MM.1S (cell line): ENCODE measurements at regions not wholly inside any gene's neighbourhood (a gene's known extent, or its start where the extent isn't known, plus 50 kb on each side); places are given as distances from the start of the nearest gene placed in this dataset.

Experiments used
- DNase-seq: peaks from one replicate; pipeline ENCODE4 v3.0.0-alpha.2; 2015
- H2AFZ ChIP-seq: fragments of 300-600 bp; sonication (generic); 2 replicates; pipeline ENCODE4 v1.6.0; 2016; ENCODE audit warnings: antibody characterized with exemption, low read length
- H3F3A ChIP-seq: fragments of 300-600 bp; sonication (generic); 2 replicates; pipeline ENCODE4 v1.6.1; 2016; ENCODE audit warnings: mild to moderate bottlenecking, antibody characterized with exemption, low read length, moderate library complexity, mixed read lengths; ENCODE audit not compliant: insufficient read depth
- H3K27ac ChIP-seq: fragments of 300-600 bp; sonication (generic); 2 replicates; pipeline ENCODE4 v1.5.1; 2016; ENCODE audit warnings: mild to moderate bottlenecking, low read length
- H3K27me3 ChIP-seq: fragments of 300-600 bp; sonication (generic); replicated peaks from 2 replicates; pipeline ENCODE4 v1.6.0; 2016; ENCODE audit warnings: low read length; ENCODE audit not compliant: insufficient read depth
- H3K36me3 ChIP-seq: fragments of 300-600 bp; sonication (generic); replicated peaks from 2 replicates; pipeline ENCODE4 v1.6.1; 2016; ENCODE audit warnings: mild to moderate bottlenecking, low read length, mixed read lengths; ENCODE audit not compliant: insufficient read depth
- H3K4me1 ChIP-seq: fragments of 300-600 bp; sonication (generic); 2 replicates; pipeline ENCODE4 v1.6.1; 2016; ENCODE audit warnings: low read length, mixed read lengths
- H3K4me2 ChIP-seq: fragments of 300-600 bp; sonication (generic); 2 replicates; pipeline ENCODE4 v1.6.0; 2016; ENCODE audit warnings: low read depth, low read length
- H3K4me3 ChIP-seq: fragments of 300-600 bp; sonication (generic); 2 replicates; pipeline ENCODE4 v1.5.1; 2016; ENCODE audit warnings: low read length, mixed read lengths
- H3K79me2 ChIP-seq: fragments of 300-600 bp; sonication (generic); 2 replicates; pipeline ENCODE4 v1.6.1; 2016; ENCODE audit warnings: mixed run types, low read length, mixed read lengths
- H3K9ac ChIP-seq: fragments of 300-600 bp; sonication (generic); 2 replicates; pipeline ENCODE4 v1.6.1; 2016; ENCODE audit warnings: low read length, mixed read lengths
- H3K9me2 ChIP-seq: fragments of 300-600 bp; sonication (generic); replicated peaks from 2 replicates; pipeline ENCODE4 v1.6.1; 2016; ENCODE audit warnings: mild to moderate bottlenecking, low read length, mixed read lengths; ENCODE audit not compliant: insufficient read depth
- H3K9me3 ChIP-seq: fragments of 300-600 bp; sonication (generic); replicated peaks from 2 replicates; pipeline ENCODE4 v1.6.1; 2016; ENCODE audit warnings: mild to moderate bottlenecking, low read length, mixed read lengths; ENCODE audit not compliant: insufficient read depth
- H4K20me1 ChIP-seq: fragments of 300-600 bp; sonication (generic); 2 replicates; pipeline ENCODE4 v1.6.1; 2016; ENCODE audit warnings: mild to moderate bottlenecking, low read length, moderate library complexity, mixed read lengths; ENCODE audit not compliant: insufficient read depth
- CTCF ChIP-seq: fragments of 300-600 bp; sonication (generic); IDR thresholded peaks from 2 replicates; pipeline ENCODE4 v1.5.1; 2016; ENCODE audit warnings: antibody characterized with exemption, low read length, mixed read lengths
- EZH2 ChIP-seq: fragments of 300-600 bp; sonication (generic); optimal IDR thresholded peaks from 2 replicates; pipeline ENCODE3; 2017; ENCODE audit warnings: low read depth, mild to moderate bottlenecking, antibody characterized with exemption, low read length, mixed read lengths
- EZH2phosphoT487 ChIP-seq: fragments of 300-600 bp; sonication (generic); IDR thresholded peaks from 2 replicates; pipeline ENCODE4 v1.6.1; 2018; ENCODE audit warnings: antibody characterized with exemption, low read length

GRCh38 chr5:91541696-91542095, 158.6 kb upstream of the ARRDC3 start:
- TF ChIP-seq CTCF (no peak), EZH2phosphoT487 (no peak), EZH2 (no peak)
- H3K9me3 ChIP-seq: no peaks in the 10 kb centered on the region
- H3K79me2 ChIP-seq: no peaks in the 10 kb centered on the region
- H3K4me2 ChIP-seq: no peak overlapping the region
- no peak overlapping the region for H3K4me3 ChIP-seq
- no peak for DNase-seq
- no peaks in the 10 kb centered on the region for H3K4me1 ChIP-seq
- no peaks in the 10 kb centered on the region for H4K20me1 ChIP-seq
- H3K36me3 ChIP-seq: no peaks in the 10 kb centered on the region
- H3K27me3 ChIP-seq: no peaks in the 10 kb centered on the region
- H3K9ac ChIP-seq: no peak overlapping the region
- H3K9me2 ChIP-seq: no peaks in the 10 kb centered on the region
- H3K27ac ChIP-seq: no peak overlapping the region
- no peak overlapping the region for H2AFZ ChIP-seq
- no peaks in the 10 kb centered on the region for H3F3A ChIP-seq

GRCh38 chr5:91538179-91538578, 155.1 kb upstream of the ARRDC3 start:
- no peak overlapping the region for H3K4me2 ChIP-seq
- no peak overlapping the region for H3K9ac ChIP-seq
- no peak overlapping the region for H3K4me3 ChIP-seq
- no peaks in the 10 kb centered on the region for H3K4me1 ChIP-seq
- no peak for DNase-seq
- no peaks in the 10 kb centered on the region for H3K9me3 ChIP-seq
- H3K79me2 ChIP-seq: no peaks in the 10 kb centered on the region
- no peak overlapping the region for H3K27ac ChIP-seq
- H3K36me3 ChIP-seq: no peaks in the 10 kb centered on the region
- H4K20me1 ChIP-seq: no peaks in the 10 kb centered on the region
- H3K9me2 ChIP-seq: no peaks in the 10 kb centered on the region
- no peak overlapping the region for H2AFZ ChIP-seq
- H3F3A ChIP-seq: no peaks in the 10 kb centered on the region
- no peaks in the 10 kb centered on the region for H3K27me3 ChIP-seq
- no peak for TF ChIP-seq EZH2phosphoT487
- TF ChIP-seq EZH2: no peak
- no peak for TF ChIP-seq CTCF

GRCh38 chr5:91535499-91535898, 152.4 kb upstream of the ARRDC3 start:
- no peaks in the 10 kb centered on the region for H3K36me3 ChIP-seq
- H3K4me1 ChIP-seq: no peaks in the 10 kb centered on the region
- no peak overlapping the region for H3K27ac ChIP-seq
- no peaks in the 10 kb centered on the region for H3K9me2 ChIP-seq
- H3K4me2 ChIP-seq: no peak overlapping the region
- no peaks in the 10 kb centered on the region for H3F3A ChIP-seq
- DNase-seq: no peak
- H3K4me3 ChIP-seq: no peak overlapping the region
- H2AFZ ChIP-seq: no peak overlapping the region
- no peaks in the 10 kb centered on the region for H3K79me2 ChIP-seq
- no peak for TF ChIP-seq EZH2
- TF ChIP-seq CTCF: no peak
- TF ChIP-seq EZH2phosphoT487: no peak
- H3K9me3 ChIP-seq: no peaks in the 10 kb centered on the region
- no peak overlapping the region for H3K9ac ChIP-seq
- H3K27me3 ChIP-seq: no peaks in the 10 kb centered on the region
- no peaks in the 10 kb centered on the region for H4K20me1 ChIP-seq
